ENCODE measurements at regions not wholly inside any gene's neighbourhood (a gene's known extent, or its start where the extent isn't known, plus 50 kb on each side); places are given as distances from the start of the nearest gene placed in this dataset.

- H3K27ac Mint-ChIP-seq, result no peak overlapping the region
- Histone ChIP-seq H3K27ac (ENCODE audit: low read depth, low read length) (no peak overlapping the region), H3K36me3 (ENCODE audit: insufficient read depth, low read length) (no peaks in the 10 kb centered on the region), H3K27me3 (ENCODE audit: insufficient read depth, low read length) (no peaks in the 10 kb centered on the region), H3K4me1 (ENCODE audit: insufficient read depth, low read length) (no peaks in the 10 kb centered on the region), H3K4me3 (ENCODE audit: low read length in 2 of 2) (no peak overlapping the region), H3K9me3 (ENCODE audit: control insufficient read depth in 1 of 2, low read length in 2 of 2) (no peaks in the 10 kb centered on the region)
- DNase-seq, result no peak
- H3K4me1 Mint-ChIP-seq, result peaks cover 0 to 14% (median 4%) of the 10 kb centered on the region in 4 donors
- peaks cover 0 to 4% of the 10 kb centered on the region in 2 donors for H3K27me3 Mint-ChIP-seq
- H3K9me3 Mint-ChIP-seq, result peaks cover 0 to 9% (median 4%) of the 10 kb centered on the region in 8 donors
- no peak overlapping the region for H3K4me3 Mint-ChIP-seq
- intact Hi-C loops (cut with micrococcal nuclease), result no loop called here
- no peaks in the 10 kb centered on the region for H3K36me3 Mint-ChIP-seq
- POLR2A ChIA-PET (ENCODE audit: partially characterized antibody), result no interaction called here
- CTCF ChIA-PET (ENCODE audit: partially characterized antibody), result no interaction called here
Observed at GRCh38 chr5:67308988-67309688, 112.5 kb upstream of the CD180 start.

- H3K9me3 Mint-ChIP-seq, result peaks cover 0 to 9% (median 2%) of the 10 kb centered on the region in 8 donors
- peaks cover 0 to 4% of the 10 kb centered on the region in 2 donors for H3K27me3 Mint-ChIP-seq
- no peaks in the 10 kb centered on the region for H3K4me1 ChIP-seq (ENCODE audit: insufficient read depth, low read length)
- no peak overlapping the region for H3K4me3 ChIP-seq (ENCODE audit: low read length in 2 of 2)
- H3K27ac ChIP-seq (ENCODE audit: low read depth, low read length), result no peak overlapping the region
- no peaks in the 10 kb centered on the region for H3K36me3 ChIP-seq (ENCODE audit: insufficient read depth, low read length)
- H3K4me1 Mint-ChIP-seq, result peaks cover 0 to 14% (median 4%) of the 10 kb centered on the region in 4 donors
- intact Hi-C loops (cut with micrococcal nuclease), result no loop called here
- CTCF ChIA-PET (ENCODE audit: partially characterized antibody), result no interaction called here
- DNase-seq, result no peak
- H3K4me3 Mint-ChIP-seq, result no peak overlapping the region
- POLR2A ChIA-PET (ENCODE audit: partially characterized antibody), result no interaction called here
- no peak overlapping the region for H3K27ac Mint-ChIP-seq
- no peaks in the 10 kb centered on the region for H3K36me3 Mint-ChIP-seq
- no peaks in the 10 kb centered on the region for H3K9me3 ChIP-seq (ENCODE audit: control insufficient read depth in 1 of 2, low read length in 2 of 2)
- no peaks in the 10 kb centered on the region for H3K27me3 ChIP-seq (ENCODE audit: insufficient read depth, low read length)
Observed at GRCh38 chr5:67306965-67307607, 110.5 kb upstream of the CD180 start.

- no peaks in the 10 kb centered on the region for H3K36me3 ChIP-seq (ENCODE audit: insufficient read depth, low read length)
- H3K4me3 Mint-ChIP-seq, result no peak overlapping the region
- H3K4me1 ChIP-seq (ENCODE audit: insufficient read depth, low read length), result no peaks in the 10 kb centered on the region
- no peaks in the 10 kb centered on the region for H3K9me3 ChIP-seq (ENCODE audit: control insufficient read depth in 1 of 2, low read length in 2 of 2)
- H3K9me3 Mint-ChIP-seq, result peaks cover 0 to 9% (median 2%) of the 10 kb centered on the region in 8 donors
- no peak overlapping the region for H3K27ac ChIP-seq (ENCODE audit: low read depth, low read length)
- ChIA-PET CTCF (ENCODE audit: partially characterized antibody) (interaction anchor here (1.0 kb wide), 1 partner anchor 12 kb away, joined by 3 read pairs; no protein-coding TSS in a partner anchor), POLR2A (ENCODE audit: partially characterized antibody) (no interaction called here)
- peak overlapping the region in 1 of 7 donors; percentile 47 for H3K27ac Mint-ChIP-seq
- no peak overlapping the region for H3K4me3 ChIP-seq (ENCODE audit: low read length in 2 of 2)
- H3K27me3 ChIP-seq (ENCODE audit: insufficient read depth, low read length), result no peaks in the 10 kb centered on the region
- H3K4me1 Mint-ChIP-seq, result peaks cover 0 to 14% (median 4%) of the 10 kb centered on the region in 4 donors
- H3K27me3 Mint-ChIP-seq, result peaks cover 0 to 4% of the 10 kb centered on the region in 2 donors
- H3K36me3 Mint-ChIP-seq, result no peaks in the 10 kb centered on the region
- no peak for DNase-seq
- intact Hi-C loops (cut with micrococcal nuclease), result no loop called here
Observed at GRCh38 chr5:67305913-67306710, 109.5 kb upstream of the CD180 start.

- ChIA-PET CTCF (ENCODE audit: partially characterized antibody) (interaction anchor here (0.6 kb wide), 1 partner anchor 59 kb away, joined by 3 read pairs; no protein-coding TSS in a partner anchor), POLR2A (ENCODE audit: partially characterized antibody) (no interaction called here)
- H3K36me3 Mint-ChIP-seq, result no peaks in the 10 kb centered on the region
- Histone ChIP-seq H3K27ac (ENCODE audit: low read depth, low read length) (no peak overlapping the region), H3K4me3 (ENCODE audit: low read length in 2 of 2) (no peak overlapping the region), H3K9me3 (ENCODE audit: control insufficient read depth in 1 of 2, low read length in 2 of 2) (no peaks in the 10 kb centered on the region), H3K4me1 (ENCODE audit: insufficient read depth, low read length) (no peaks in the 10 kb centered on the region), H3K27me3 (ENCODE audit: insufficient read depth, low read length) (no peaks in the 10 kb centered on the region), H3K36me3 (ENCODE audit: insufficient read depth, low read length) (no peaks in the 10 kb centered on the region)
- H3K4me1 Mint-ChIP-seq, result peaks cover 0 to 14% (median 4%) of the 10 kb centered on the region in 4 donors
- intact Hi-C loops (cut with micrococcal nuclease), result no loop called here
- H3K27ac Mint-ChIP-seq, result peak overlapping the region in 1 of 7 donors; percentile 8
- peaks cover 0 to 4% of the 10 kb centered on the region in 2 donors for H3K27me3 Mint-ChIP-seq
- no peak overlapping the region for H3K4me3 Mint-ChIP-seq
- no peak for DNase-seq
- peaks cover 0 to 7% (median 2%) of the 10 kb centered on the region in 8 donors for H3K9me3 Mint-ChIP-seq
Observed at GRCh38 chr5:67305401-67305800, 108.8 kb upstream of the CD180 start.

GRCh38 chr5:67303356-67303755 lies 106.8 kb upstream of the CD180 start:
- intact Hi-C loops (cut with micrococcal nuclease), result no loop called here
- Mint-ChIP-seq H3K4me3 (no peak overlapping the region), H3K27me3 (peaks cover 2 to 4% of the 10 kb centered on the region in 2 donors), H3K4me1 (peaks cover 0 to 14% (median 4%) of the 10 kb centered on the region in 4 donors), H3K36me3 (no peaks in the 10 kb centered on the region), H3K9me3 (no peaks in the 10 kb centered on the region), H3K27ac (no peak overlapping the region)
- Histone ChIP-seq H3K36me3 (ENCODE audit: insufficient read depth, low read length) (no peaks in the 10 kb centered on the region), H3K27ac (ENCODE audit: low read depth, low read length) (no peak overlapping the region), H3K4me3 (ENCODE audit: low read length in 2 of 2) (no peak overlapping the region), H3K4me1 (ENCODE audit: insufficient read depth, low read length) (no peaks in the 10 kb centered on the region), H3K9me3 (ENCODE audit: control insufficient read depth in 1 of 2, low read length in 2 of 2) (no peaks in the 10 kb centered on the region), H3K27me3 (ENCODE audit: insufficient read depth, low read length) (no peaks in the 10 kb centered on the region)
- no peak for DNase-seq
- ChIA-PET CTCF (ENCODE audit: partially characterized antibody) (interaction anchor here (1.0 kb wide), 1 partner anchor 58 kb away, joined by 4 read pairs; no protein-coding TSS in a partner anchor), POLR2A (ENCODE audit: partially characterized antibody) (no interaction called here)

- Histone ChIP-seq H3K27ac (ENCODE audit: low read depth, low read length) (no peak overlapping the region), H3K9me3 (ENCODE audit: control insufficient read depth in 1 of 2, low read length in 2 of 2) (no peaks in the 10 kb centered on the region), H3K4me3 (ENCODE audit: low read length in 2 of 2) (no peak overlapping the region), H3K4me1 (ENCODE audit: insufficient read depth, low read length) (no peaks in the 10 kb centered on the region), H3K27me3 (ENCODE audit: insufficient read depth, low read length) (no peaks in the 10 kb centered on the region), H3K36me3 (ENCODE audit: insufficient read depth, low read length) (no peaks in the 10 kb centered on the region)
- H3K36me3 Mint-ChIP-seq, result no peaks in the 10 kb centered on the region
- peaks cover 5 to 10% of the 10 kb centered on the region in 2 donors for H3K27me3 Mint-ChIP-seq
- no peak overlapping the region for H3K4me3 Mint-ChIP-seq
- intact Hi-C loops (cut with micrococcal nuclease), result no loop called here
- CTCF ChIA-PET (ENCODE audit: partially characterized antibody), result no interaction called here
- peak overlapping the region in 1 of 7 donors; percentile 26 for H3K27ac Mint-ChIP-seq
- no peak for DNase-seq
- peaks cover 0 to 3% (median 0%) of the 10 kb centered on the region in 4 donors for H3K4me1 Mint-ChIP-seq
- POLR2A ChIA-PET (ENCODE audit: partially characterized antibody), result no interaction called here
- H3K9me3 Mint-ChIP-seq, result peaks cover 0 to 3% (median 0%) of the 10 kb centered on the region in 8 donors
Observed at GRCh38 chr5:67301285-67301903, 104.8 kb upstream of the CD180 start.

GRCh38 chr5:67300326-67300725 lies 103.7 kb upstream of the CD180 start:
- H3K4me3 Mint-ChIP-seq, result no peak overlapping the region
- intact Hi-C loops (cut with micrococcal nuclease), result no loop called here
- no peaks in the 10 kb centered on the region for H3K4me1 Mint-ChIP-seq
- Histone ChIP-seq H3K4me3 (ENCODE audit: low read length in 2 of 2) (no peak overlapping the region), H3K9me3 (ENCODE audit: control insufficient read depth in 1 of 2, low read length in 2 of 2) (no peaks in the 10 kb centered on the region), H3K4me1 (ENCODE audit: insufficient read depth, low read length) (no peaks in the 10 kb centered on the region), H3K27ac (ENCODE audit: low read depth, low read length) (no peak overlapping the region), H3K27me3 (ENCODE audit: insufficient read depth, low read length) (no peaks in the 10 kb centered on the region), H3K36me3 (ENCODE audit: insufficient read depth, low read length) (no peaks in the 10 kb centered on the region)
- no peak overlapping the region for H3K27ac Mint-ChIP-seq
- ChIA-PET POLR2A (ENCODE audit: partially characterized antibody) (no interaction called here), CTCF (ENCODE audit: partially characterized antibody) (no interaction called here)
- peaks cover 0 to 3% (median 0%) of the 10 kb centered on the region in 8 donors for H3K9me3 Mint-ChIP-seq
- H3K36me3 Mint-ChIP-seq, result no peaks in the 10 kb centered on the region
- peaks cover 5 to 9% of the 10 kb centered on the region in 2 donors for H3K27me3 Mint-ChIP-seq
- no peak for DNase-seq
